ENCODE measurements at regions not wholly inside any gene's neighbourhood (a gene's known extent, or its start where the extent isn't known, plus 50 kb on each side); places are given as distances from the start of the nearest gene placed in this dataset.

GRCh38 chr21:16367079-16367478 is 637.3 kb downstream of the USP25 start:
- no peak overlapping the region for H3K4me3 ChIP-seq (ENCODE audit: low read depth, low read length)
- TF ChIP-seq CTCF (IDR thresholded peaks at IDR 0.05; ENCODE audit: insufficient read depth in 1 of 2, low read depth in 1 of 2, low read length in 1 of 2, severe bottlenecking in 1 of 2, unreplicated experiment in 1 of 2), result no peak
- no TSS peak for BruUV-seq (replicated peaks)
- no peaks in the 10 kb centered on the region for H3K9me3 ChIP-seq
- no peak for DNase-seq
- intact Hi-C loops (cut with micrococcal nuclease; ENCODE audit: unreplicated experiment), result no loop called here
- POLR2A ChIA-PET, result no interaction called here
- no peaks in the 10 kb centered on the region for H3K36me3 ChIP-seq (ENCODE audit: control insufficient read depth, insufficient read depth, low read length)
- no peak overlapping the region for H3K27ac Mint-ChIP-seq (ENCODE audit: unreplicated experiment)
- H3K4me1 Mint-ChIP-seq (ENCODE audit: low read depth, unreplicated experiment), result no peaks in the 10 kb centered on the region
- CTCF ChIA-PET, result no interaction called here
- no peaks in the 10 kb centered on the region for H3K4me1 ChIP-seq
- H3K27me3 ChIP-seq (replicated peaks; ENCODE audit: control insufficient read depth, insufficient read depth, low read length), result no peaks in the 10 kb centered on the region
- H3K36me3 Mint-ChIP-seq (ENCODE audit: insufficient read depth, unreplicated experiment), result no peaks in the 10 kb centered on the region
- no peaks in the 10 kb centered on the region for H3K9me3 Mint-ChIP-seq (ENCODE audit: unreplicated experiment)
- no peak overlapping the region for H3K4me3 Mint-ChIP-seq (ENCODE audit: unreplicated experiment)
- H3K27me3 Mint-ChIP-seq (ENCODE audit: insufficient read depth, unreplicated experiment), result no peaks in the 10 kb centered on the region

- Mint-ChIP-seq H3K4me3 (ENCODE audit: unreplicated experiment) (no peak overlapping the region), H3K9me3 (ENCODE audit: unreplicated experiment) (no peaks in the 10 kb centered on the region), H3K27ac (ENCODE audit: unreplicated experiment) (no peak overlapping the region), H3K36me3 (ENCODE audit: insufficient read depth, unreplicated experiment) (no peaks in the 10 kb centered on the region), H3K27me3 (ENCODE audit: insufficient read depth, unreplicated experiment) (no peaks in the 10 kb centered on the region), H3K4me1 (ENCODE audit: low read depth, unreplicated experiment) (no peaks in the 10 kb centered on the region)
- Histone ChIP-seq H3K36me3 (ENCODE audit: control insufficient read depth, insufficient read depth, low read length) (no peaks in the 10 kb centered on the region), H3K4me1 (no peaks in the 10 kb centered on the region), H3K9me3 (no peaks in the 10 kb centered on the region), H3K4me3 (ENCODE audit: low read depth, low read length) (no peak overlapping the region), H3K27me3 (replicated peaks; ENCODE audit: control insufficient read depth, insufficient read depth, low read length) (no peaks in the 10 kb centered on the region)
- ChIA-PET CTCF (no interaction called here), POLR2A (no interaction called here)
- DNase-seq, result no peak
- TF ChIP-seq CTCF (IDR thresholded peaks at IDR 0.05; ENCODE audit: insufficient read depth in 1 of 2, low read depth in 1 of 2, low read length in 1 of 2, severe bottlenecking in 1 of 2, unreplicated experiment in 1 of 2), result no peak
- intact Hi-C loops (cut with micrococcal nuclease; ENCODE audit: unreplicated experiment), result no loop called here
- no TSS peak for BruUV-seq (replicated peaks)
Observed at GRCh38 chr21:16370186-16370585, 640.4 kb downstream of the USP25 start.

- H3K4me1 ChIP-seq, result no peaks in the 10 kb centered on the region
- H3K9me3 ChIP-seq, result no peaks in the 10 kb centered on the region
- no peak for DNase-seq
- Mint-ChIP-seq H3K4me3 (ENCODE audit: unreplicated experiment) (no peak overlapping the region), H3K4me1 (ENCODE audit: low read depth, unreplicated experiment) (no peaks in the 10 kb centered on the region), H3K27me3 (ENCODE audit: insufficient read depth, unreplicated experiment) (no peaks in the 10 kb centered on the region), H3K27ac (ENCODE audit: unreplicated experiment) (no peak overlapping the region), H3K9me3 (ENCODE audit: unreplicated experiment) (no peaks in the 10 kb centered on the region), H3K36me3 (ENCODE audit: insufficient read depth, unreplicated experiment) (no peaks in the 10 kb centered on the region)
- TF ChIP-seq CTCF (IDR thresholded peaks at IDR 0.05; ENCODE audit: insufficient read depth in 1 of 2, low read depth in 1 of 2, low read length in 1 of 2, severe bottlenecking in 1 of 2, unreplicated experiment in 1 of 2), result no peak
- CTCF ChIA-PET, result no interaction called here
- no peak overlapping the region for H3K4me3 ChIP-seq (ENCODE audit: low read depth, low read length)
- BruUV-seq (replicated peaks), result no TSS peak
- intact Hi-C loops (cut with micrococcal nuclease; ENCODE audit: unreplicated experiment), result no loop called here
- H3K36me3 ChIP-seq (ENCODE audit: control insufficient read depth, insufficient read depth, low read length), result no peaks in the 10 kb centered on the region
- H3K27me3 ChIP-seq (replicated peaks; ENCODE audit: control insufficient read depth, insufficient read depth, low read length), result no peaks in the 10 kb centered on the region
- POLR2A ChIA-PET, result no interaction called here
Observed at GRCh38 chr21:16372586-16372985, 642.8 kb downstream of the USP25 start.
